ENCODE measurements at regions not wholly inside any gene's neighbourhood (a gene's known extent, or its start where the extent isn't known, plus 50 kb on each side); places are given as distances from the start of the nearest gene placed in this dataset.

DNA sequence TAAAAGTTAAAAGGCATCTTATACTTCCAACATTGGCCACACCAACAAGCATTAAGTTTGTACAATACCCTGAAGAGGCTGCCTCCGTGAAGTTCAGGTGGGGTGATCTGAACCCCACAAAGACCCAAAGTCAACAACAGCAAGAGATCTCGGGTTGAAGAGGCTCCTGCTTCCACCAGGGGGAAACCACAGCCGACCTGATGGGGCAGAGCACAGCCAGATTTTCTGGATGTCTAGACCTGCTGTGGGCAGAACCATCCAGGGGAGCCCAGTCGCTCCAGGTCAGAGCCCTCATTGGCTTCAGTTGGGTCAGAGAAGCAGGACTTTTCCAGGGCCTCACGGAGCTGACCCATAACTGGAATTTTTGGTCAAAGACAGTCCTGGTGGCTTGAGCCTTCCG lies 66.5 kb upstream of the ACKR3 start:
- WGBS, 2 donors, result 69 to 73% methylated on average over 6 of the region's 6 CpGs
- H3K27ac ChIP-seq (ENCODE audit: low read depth in 1 of 2, low read length in 1 of 2), result no peak overlapping the region
- no peak overlapping the region for H3K4me3 ChIP-seq
- peaks cover 0 to 9% (median 3%) of the 10 kb centered on the region in 5 donors for H3K4me1 ChIP-seq (ENCODE audit: control insufficient read depth in 5 of 5, insufficient read depth in 5 of 5, low read length in 5 of 5)
- DNase-seq (no peak), ATAC-seq (ENCODE audit: insufficient read depth, low FRiP score) (no peak)
- H3K9me3 ChIP-seq (ENCODE audit: control insufficient read depth in 4 of 4, insufficient read depth in 3 of 4, low read length in 3 of 4), result peaks cover 0 to 5% (median 0%) of the 10 kb centered on the region in 4 donors
- H3K9ac ChIP-seq (ENCODE audit: insufficient read depth in 1 of 2, low read length in 2 of 2), result no peak overlapping the region
- H3K27me3 ChIP-seq (ENCODE audit: control insufficient read depth in 3 of 3, insufficient read depth in 3 of 3, low read length in 2 of 3), result no peaks in the 10 kb centered on the region
- TF ChIP-seq CTCF (IDR thresholded peaks at IDR 0.05; ENCODE audit: control extremely low read depth, extremely low read depth), result no peak
- no peaks in the 10 kb centered on the region for H3K36me3 ChIP-seq (ENCODE audit: control insufficient read depth in 4 of 4, insufficient read depth in 4 of 4, low read length in 4 of 4)

GRCh38 chr2:236503583-236503982 lies 66.0 kb upstream of the ACKR3 start:
- H3K27me3 ChIP-seq (ENCODE audit: control insufficient read depth in 3 of 3, insufficient read depth in 3 of 3, low read length in 2 of 3), result no peaks in the 10 kb centered on the region
- H3K4me3 ChIP-seq, result no peak overlapping the region
- peaks cover 0 to 7% (median 3%) of the 10 kb centered on the region in 5 donors for H3K4me1 ChIP-seq (ENCODE audit: control insufficient read depth in 5 of 5, insufficient read depth in 5 of 5, low read length in 5 of 5)
- no peak for TF ChIP-seq CTCF (IDR thresholded peaks at IDR 0.05; ENCODE audit: control extremely low read depth, extremely low read depth)
- no peak for ATAC-seq (ENCODE audit: insufficient read depth, low FRiP score)
- H3K9me3 ChIP-seq (ENCODE audit: control insufficient read depth in 4 of 4, insufficient read depth in 3 of 4, low read length in 3 of 4), result peaks cover 0 to 5% (median 0%) of the 10 kb centered on the region in 4 donors
- DNase-seq, result no peak
- H3K27ac ChIP-seq (ENCODE audit: low read depth in 1 of 2, low read length in 1 of 2), result no peak overlapping the region
- no peaks in the 10 kb centered on the region for H3K36me3 ChIP-seq (ENCODE audit: control insufficient read depth in 4 of 4, insufficient read depth in 4 of 4, low read length in 4 of 4)
- H3K9ac ChIP-seq (ENCODE audit: insufficient read depth in 1 of 2, low read length in 2 of 2), result no peak overlapping the region
- WGBS, 2 donors, result 80 to 82% methylated on average over 13 of the region's 13 CpGs

DNA sequence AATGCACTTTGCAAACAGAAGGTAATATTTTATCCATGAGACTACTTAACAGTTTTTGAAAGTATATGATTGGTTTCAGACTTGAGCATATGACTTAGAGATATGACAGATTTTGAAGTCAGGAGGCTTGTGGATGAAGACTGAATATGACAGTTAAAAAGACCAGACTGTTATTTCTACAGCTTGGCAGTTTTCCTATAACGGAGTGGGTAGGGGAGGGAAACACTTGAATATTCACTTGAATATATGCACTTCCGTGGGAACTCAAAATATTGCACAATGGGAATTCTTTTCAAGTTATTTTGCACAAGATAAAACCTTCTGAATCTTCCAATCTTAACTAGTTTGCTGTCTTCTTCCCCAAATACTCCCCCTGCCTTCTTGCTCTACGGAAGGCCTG lies 64.6 kb upstream of the ACKR3 start:
- Histone ChIP-seq H3K27ac (ENCODE audit: low read depth in 1 of 2, low read length in 1 of 2) (no peak overlapping the region), H3K4me3 (no peak overlapping the region), H3K9me3 (ENCODE audit: control insufficient read depth in 4 of 4, insufficient read depth in 3 of 4, low read length in 3 of 4) (peaks cover 0 to 5% (median 0%) of the 10 kb centered on the region in 4 donors), H3K27me3 (ENCODE audit: control insufficient read depth in 3 of 3, insufficient read depth in 3 of 3, low read length in 2 of 3) (no peaks in the 10 kb centered on the region), H3K36me3 (ENCODE audit: control insufficient read depth in 4 of 4, insufficient read depth in 4 of 4, low read length in 4 of 4) (no peaks in the 10 kb centered on the region), H3K9ac (ENCODE audit: insufficient read depth in 1 of 2, low read length in 2 of 2) (no peak overlapping the region), H3K4me1 (ENCODE audit: control insufficient read depth in 5 of 5, insufficient read depth in 5 of 5, low read length in 5 of 5) (peaks cover 0 to 7% (median 3%) of the 10 kb centered on the region in 5 donors)
- no peak for TF ChIP-seq CTCF (IDR thresholded peaks at IDR 0.05; ENCODE audit: control extremely low read depth, extremely low read depth)
- DNase-seq (no peak), ATAC-seq (ENCODE audit: insufficient read depth, low FRiP score) (no peak)
- 65 to 73% methylated on average over 3 of the region's 3 CpGs for WGBS, 2 donors

DNA sequence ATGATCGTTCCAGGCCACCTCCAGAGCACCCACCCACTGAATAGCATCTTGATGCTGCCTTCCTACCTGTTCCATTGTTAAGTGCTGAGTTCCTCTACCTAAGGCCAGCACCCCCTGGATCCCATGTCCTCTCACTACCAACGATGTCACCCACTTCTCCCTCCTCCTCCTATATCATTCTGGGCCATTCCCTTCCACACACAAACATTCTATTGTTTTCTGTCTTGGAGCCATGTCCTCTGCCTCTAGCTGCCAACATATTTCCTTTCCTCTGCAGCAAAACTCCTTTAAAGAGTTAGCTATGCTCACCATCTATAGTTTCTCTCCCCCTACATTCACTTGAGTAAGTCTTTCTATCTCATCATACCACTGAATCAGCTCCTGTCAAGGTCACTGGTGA lies 64.0 kb upstream of the ACKR3 start:
- no peak for DNase-seq
- Histone ChIP-seq H3K9ac (ENCODE audit: insufficient read depth in 1 of 2, low read length in 2 of 2) (no peak overlapping the region), H3K4me1 (ENCODE audit: control insufficient read depth in 5 of 5, insufficient read depth in 5 of 5, low read length in 5 of 5) (peaks cover 0 to 7% (median 3%) of the 10 kb centered on the region in 5 donors), H3K4me3 (no peak overlapping the region), H3K27ac (ENCODE audit: low read depth in 1 of 2, low read length in 1 of 2) (no peak overlapping the region), H3K9me3 (ENCODE audit: control insufficient read depth in 4 of 4, insufficient read depth in 3 of 4, low read length in 3 of 4) (peaks cover 0 to 5% (median 0%) of the 10 kb centered on the region in 4 donors), H3K36me3 (ENCODE audit: control insufficient read depth in 4 of 4, insufficient read depth in 4 of 4, low read length in 4 of 4) (no peaks in the 10 kb centered on the region), H3K27me3 (ENCODE audit: control insufficient read depth in 3 of 3, insufficient read depth in 3 of 3, low read length in 2 of 3) (no peaks in the 10 kb centered on the region)
- no peak for TF ChIP-seq CTCF (IDR thresholded peaks at IDR 0.05; ENCODE audit: control extremely low read depth, extremely low read depth)
- ATAC-seq (ENCODE audit: insufficient read depth, low FRiP score), result no peak
- WGBS, 2 donors, result 68 to 72% methylated on average over 2 of the region's 2 CpGs

Data from lung (tissue), 11 donors.